Uterus (tissue), 3 donors: ENCODE measurements at regions not wholly inside any gene's neighbourhood (a gene's known extent, or its start where the extent isn't known, plus 50 kb on each side); places are given as distances from the start of the nearest gene placed in this dataset.

Source experiments
- DNase-seq, 2 donors: peaks; one replicate each; pipeline ENCODE4 v3.0.0-alpha.2; 2019 to 2020
- H3K27ac ChIP-seq, 2 donors: fragments of 200-600 bp; sonication (generic); 1 replicate in 1 of 2; 2 replicates in 1 of 2; pipeline ENCODE4 v1.5.1; 2016 to 2018
- H3K27me3 ChIP-seq, 2 donors: fragments of 200-600 bp; sonication (generic); one replicate each; pipeline ENCODE4 v1.5.1; 2018 to 2019; ENCODE audit warnings: control low read depth in 1 of 2
- H3K36me3 ChIP-seq, 2 donors: fragments of 200-600 bp; sonication (generic); one replicate each; pipeline ENCODE4 v1.5.1; 2019; ENCODE audit warnings: control low read depth in 1 of 2
- H3K4me1 ChIP-seq, 2 donors: fragments of 200-600 bp; sonication (generic); one replicate each; pipeline ENCODE4 v1.5.1; 2018 to 2019; ENCODE audit warnings: control low read depth in 1 of 2
- H3K4me3 ChIP-seq, 2 donors: fragments of 200-600 bp; sonication (generic); 1 replicate in 1 of 2; 2 replicates in 1 of 2; pipeline ENCODE4 v1.5.1; 2018 to 2019; ENCODE audit warnings: mild to moderate bottlenecking in 1 of 2
- H3K9me3 ChIP-seq, 2 donors: fragments of 200-600 bp; sonication (generic); one replicate each; pipeline ENCODE4 v1.5.1; 2019; ENCODE audit warnings: control low read depth in 1 of 2
- CTCF ChIP-seq, 4 experiments: fragments of 200-600 bp in 2 of 4; fragments of 450-650 bp in 2 of 4; sonication (generic) in 2 of 4; IDR thresholded peaks; one replicate each; pipeline ENCODE4 v1.5.1; 2016 to 2019; ENCODE audit warnings: antibody characterized with exemption in 4 of 4, mild to moderate bottlenecking in 2 of 4, moderate library complexity in 1 of 4
- POLR2A ChIP-seq, 2 donors: fragments of 450-650 bp; IDR thresholded peaks; one replicate each; pipeline ENCODE4 v1.6.1; 2016; ENCODE audit warnings: antibody characterized with exemption in 2 of 2, mild to moderate bottlenecking in 1 of 2, moderate library complexity in 1 of 2
- intact Hi-C: fragments of 100-400 bp; cut with DNase I; formaldehyde crosslinking; loops from one replicate; pipeline ENCODE4 v1.15.1; 2023; ENCODE audit warnings: low total_unique reads
- donor health status: DM: yes; HTN: yes; CAD: no.

- H3K27me3 ChIP-seq, result no peaks in the 10 kb centered on the region
- no peaks in the 10 kb centered on the region for H3K4me1 ChIP-seq
- no peak overlapping the region for H3K4me3 ChIP-seq
- no peaks in the 10 kb centered on the region for H3K9me3 ChIP-seq
- DNase-seq, result no peak
- no peak overlapping the region for H3K27ac ChIP-seq
- intact Hi-C loops, result no loop called here
- TF ChIP-seq CTCF (IDR thresholded peaks at IDR 0.05) (no peak), POLR2A (IDR thresholded peaks at IDR 0.05) (no peak)
- H3K36me3 ChIP-seq, result no peaks in the 10 kb centered on the region
Observed at GRCh38 chr5:57349214-57349613, 133.4 kb downstream of the ACTBL2 start.

- TF ChIP-seq POLR2A (IDR thresholded peaks at IDR 0.05) (no peak), CTCF (IDR thresholded peaks at IDR 0.05) (no peak)
- no peak for DNase-seq
- H3K27ac ChIP-seq, result no peak overlapping the region
- intact Hi-C loops, result no loop called here
- H3K4me3 ChIP-seq, result no peak overlapping the region
- H3K27me3 ChIP-seq, result no peaks in the 10 kb centered on the region
- H3K9me3 ChIP-seq, result no peaks in the 10 kb centered on the region
- H3K4me1 ChIP-seq, result no peaks in the 10 kb centered on the region
- H3K36me3 ChIP-seq, result no peaks in the 10 kb centered on the region
Observed at GRCh38 chr5:57348376-57349140, 134.1 kb downstream of the ACTBL2 start.

GRCh38 chr5:57346328-57346727 lies 136.3 kb downstream of the ACTBL2 start:
- Histone ChIP-seq H3K27me3 (no peaks in the 10 kb centered on the region), H3K27ac (no peak overlapping the region), H3K36me3 (no peaks in the 10 kb centered on the region), H3K4me3 (no peak overlapping the region), H3K9me3 (no peaks in the 10 kb centered on the region), H3K4me1 (no peaks in the 10 kb centered on the region)
- TF ChIP-seq POLR2A (IDR thresholded peaks at IDR 0.05), result no peak
- no peak for TF ChIP-seq CTCF (IDR thresholded peaks at IDR 0.05)
- intact Hi-C loops, result no loop called here
- DNase-seq, result no peak

- intact Hi-C loops, result no loop called here
- no peaks in the 10 kb centered on the region for H3K9me3 ChIP-seq
- no peak for DNase-seq
- H3K27ac ChIP-seq, result no peak overlapping the region
- no peaks in the 10 kb centered on the region for H3K27me3 ChIP-seq
- H3K36me3 ChIP-seq, result no peaks in the 10 kb centered on the region
- no peaks in the 10 kb centered on the region for H3K4me1 ChIP-seq
- TF ChIP-seq POLR2A (IDR thresholded peaks at IDR 0.05) (no peak), CTCF (IDR thresholded peaks at IDR 0.05) (no peak)
- no peak overlapping the region for H3K4me3 ChIP-seq
Observed at GRCh38 chr5:57341380-57341979, 141.1 kb downstream of the ACTBL2 start.

DNA sequence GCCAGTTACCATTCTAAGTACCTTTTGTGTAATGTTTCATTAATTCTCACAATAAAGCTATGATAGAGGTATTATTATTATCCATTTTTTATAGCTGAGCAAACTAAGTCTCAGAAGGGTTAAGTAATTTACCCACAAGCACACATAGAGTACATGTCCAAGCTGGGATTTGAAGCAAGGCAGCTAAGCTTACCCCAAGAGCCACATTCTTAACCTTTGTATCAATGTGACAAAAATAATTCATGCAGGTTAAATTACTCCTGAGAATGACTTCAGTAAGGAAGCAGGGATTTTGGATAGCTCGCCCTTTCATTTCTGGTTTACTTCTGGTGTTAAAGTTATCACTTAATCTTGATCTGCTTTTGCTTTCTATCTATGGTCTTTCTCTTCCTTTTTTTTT lies 141.9 kb downstream of the ACTBL2 start:
- H3K36me3 ChIP-seq, result no peaks in the 10 kb centered on the region
- no peaks in the 10 kb centered on the region for H3K4me1 ChIP-seq

More for the DNA sequence above, 141.9 kb downstream of the ACTBL2 start:
- no peak overlapping the region for H3K4me3 ChIP-seq
- DNase-seq, result no peak
- H3K27me3 ChIP-seq, result no peaks in the 10 kb centered on the region
- H3K9me3 ChIP-seq, result no peaks in the 10 kb centered on the region
- TF ChIP-seq CTCF (IDR thresholded peaks at IDR 0.05) (no peak), POLR2A (IDR thresholded peaks at IDR 0.05) (no peak)
- intact Hi-C loops, result no loop called here
- no peak overlapping the region for H3K27ac ChIP-seq
